NCI-H187 (cell line): ENCODE measurements at regions not wholly inside any gene's neighbourhood (a gene's known extent, or its start where the extent isn't known, plus 50 kb on each side); places are given as distances from the start of the nearest gene placed in this dataset.

Experiments used
- DNase-seq, 2 experiments: peaks; one replicate each; lab custom pipeline; 2025; lab: John Stamatoyannopoulos, UW

DNA sequence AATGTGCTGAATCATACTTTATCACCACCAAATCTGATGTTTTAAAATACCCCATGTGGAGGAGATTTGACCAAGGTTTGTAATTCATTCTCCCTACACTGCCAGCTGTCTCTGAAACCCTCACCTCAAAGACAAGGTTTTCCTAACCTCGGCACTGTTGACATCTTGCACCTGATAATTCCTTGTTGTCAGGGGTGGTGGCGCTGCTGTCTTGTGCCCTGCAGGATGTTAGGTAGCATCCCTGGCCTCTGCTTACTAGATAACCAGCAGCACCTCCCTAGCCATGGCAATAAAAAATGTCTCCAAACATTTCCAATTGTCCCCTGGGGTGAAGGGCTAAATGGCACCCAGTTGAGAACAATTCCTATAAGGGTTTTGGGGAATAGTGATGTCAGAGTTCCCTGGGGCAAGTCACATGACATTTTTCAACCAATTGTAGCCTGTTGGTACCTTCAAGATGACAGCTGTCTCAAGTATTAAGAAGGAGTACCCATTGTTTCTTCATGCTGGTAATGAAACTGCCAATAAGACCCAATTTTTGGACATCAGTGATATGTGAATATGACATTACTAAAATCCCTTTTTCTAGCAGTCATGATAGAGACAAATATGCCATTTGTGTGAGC, 160.6 kb upstream of the PLCXD3 start:
- DNase-seq, result no peak

DNA sequence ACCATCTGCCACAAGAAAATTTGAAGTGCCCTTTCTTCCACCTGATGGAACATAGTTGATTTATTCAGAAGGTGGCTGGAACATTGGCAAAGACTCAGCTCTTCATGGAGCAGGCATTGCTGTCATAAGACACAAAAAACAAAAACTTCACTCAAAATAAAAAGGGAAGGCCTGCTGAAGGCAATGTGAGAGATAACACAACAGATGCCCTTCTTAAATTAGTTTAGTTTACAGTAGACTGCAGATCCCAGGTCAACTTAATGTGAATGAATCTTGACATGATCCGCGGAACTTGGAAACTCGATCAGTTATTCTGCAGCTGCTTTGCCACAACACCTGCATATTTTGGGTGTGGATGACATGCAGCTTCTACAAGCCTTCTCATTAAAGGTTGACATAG, 159.8 kb upstream of the PLCXD3 start:
- no peak for DNase-seq

DNA sequence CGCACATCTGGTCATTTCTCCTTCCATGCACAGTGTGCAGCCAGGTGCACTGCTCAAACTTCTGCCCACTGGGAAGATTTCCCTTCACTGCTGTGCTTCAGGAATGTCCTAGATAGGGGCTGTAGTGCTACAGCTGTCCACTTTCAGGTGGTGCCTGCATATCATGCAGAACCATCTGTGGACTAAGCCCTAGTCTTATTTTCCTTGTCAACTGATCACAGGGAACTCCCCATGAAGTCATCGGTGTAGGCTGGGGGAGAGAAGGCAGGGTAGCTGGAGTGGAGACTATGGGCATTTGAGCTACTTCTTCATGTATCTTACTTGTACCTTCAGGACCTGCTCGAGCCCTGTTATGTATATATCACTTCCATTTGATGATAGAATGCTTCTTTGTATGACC, 150.9 kb upstream of the PLCXD3 start:
- DNase-seq, result no peak

DNA sequence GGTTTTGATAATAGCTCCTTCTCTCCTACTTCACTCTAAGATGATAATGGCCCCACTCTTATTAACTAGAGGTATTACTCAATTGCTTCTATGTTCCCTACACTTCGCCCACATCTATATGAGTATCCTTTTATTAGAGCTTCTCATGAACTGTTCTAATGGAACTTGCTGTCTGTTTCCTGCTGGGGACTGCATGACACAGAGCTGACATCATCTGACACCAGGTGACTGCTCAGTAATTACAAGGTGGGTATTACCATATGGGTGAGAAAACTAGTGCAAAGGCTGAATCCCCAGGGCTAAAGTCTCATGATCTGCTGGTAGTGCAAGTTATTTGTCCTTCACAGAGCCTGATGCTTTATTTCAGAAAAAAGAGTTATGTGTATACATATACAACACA, 146.2 kb upstream of the PLCXD3 start:
- no peak for DNase-seq

DNA sequence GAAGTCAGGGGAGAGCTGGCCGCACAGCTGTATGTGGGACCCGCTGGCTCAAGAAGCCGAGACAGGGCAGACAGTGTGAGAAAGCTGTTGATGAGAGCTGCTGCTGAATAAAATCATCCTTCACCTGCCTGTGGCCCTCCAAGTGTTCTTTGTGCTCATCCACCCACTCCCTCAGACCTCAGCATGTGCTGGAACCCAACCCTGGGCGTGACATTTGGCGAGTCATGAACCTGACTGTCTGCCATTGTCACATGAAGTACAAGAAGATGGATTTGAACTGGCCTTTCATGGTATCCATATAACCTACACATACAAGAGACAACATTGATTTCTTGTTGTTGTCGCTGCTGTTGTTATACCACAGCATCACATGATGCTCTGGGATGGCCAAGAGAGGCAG, 139.7 kb upstream of the PLCXD3 start:
- DNase-seq, result no peak

DNA sequence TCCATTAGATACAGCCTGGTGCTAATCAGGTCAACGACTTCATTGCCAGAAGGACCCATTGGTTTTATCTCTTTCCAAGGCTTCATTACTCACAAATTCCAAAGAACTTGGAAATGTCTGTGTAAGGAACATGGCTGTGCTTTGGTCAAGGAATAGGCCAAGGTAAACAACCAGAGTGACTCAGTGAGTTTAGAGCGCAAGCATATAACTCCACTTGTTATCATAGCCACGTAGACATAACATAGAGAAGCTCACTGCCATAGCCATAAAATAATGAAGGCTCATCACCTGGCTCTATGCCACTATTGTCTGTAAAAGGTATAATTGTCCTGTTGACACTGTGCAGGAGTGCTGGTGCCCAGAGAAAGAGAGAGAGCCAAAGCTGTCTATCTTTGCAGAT, 139.3 kb upstream of the PLCXD3 start:
- DNase-seq, result no peak

DNA sequence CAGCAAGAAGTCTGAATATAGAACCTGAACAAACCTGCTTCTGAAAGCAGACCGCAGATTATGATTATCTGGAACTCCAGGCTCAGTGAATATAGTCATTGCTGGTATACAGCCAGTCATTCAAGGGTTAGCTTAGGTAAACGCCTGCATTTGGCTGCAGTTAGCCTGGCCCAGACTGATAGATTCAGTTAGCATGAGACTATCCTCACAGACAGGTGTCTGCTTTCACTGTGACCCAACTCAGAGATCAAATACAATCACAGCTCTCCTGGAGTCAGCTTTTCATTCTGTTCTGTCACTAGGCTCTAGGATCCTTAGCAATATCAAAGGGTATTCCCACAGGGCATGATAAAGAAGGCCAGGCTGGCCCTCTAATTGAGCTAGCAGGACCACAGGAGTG, 138.6 kb upstream of the PLCXD3 start:
- no peak for DNase-seq

DNA sequence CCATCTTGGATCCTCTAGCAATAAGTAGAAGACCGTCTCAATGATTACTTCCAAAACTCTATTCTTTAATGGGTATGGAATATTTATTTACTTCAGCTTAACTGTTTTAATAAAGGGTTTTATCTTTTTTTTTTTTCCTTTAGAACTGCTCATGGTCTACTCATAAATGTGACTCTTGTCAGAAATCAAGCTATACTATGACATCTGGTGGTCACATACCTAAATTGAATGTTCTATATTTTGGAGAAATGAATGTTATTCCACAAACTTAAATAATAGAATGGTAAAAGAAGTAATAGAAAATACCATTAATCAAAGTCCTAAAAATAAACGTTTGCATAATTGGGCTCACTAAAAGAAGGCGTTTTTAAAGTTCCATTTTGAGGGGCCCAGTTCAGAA, 131.2 kb upstream of the PLCXD3 start:
- DNase-seq, result no peak

DNA sequence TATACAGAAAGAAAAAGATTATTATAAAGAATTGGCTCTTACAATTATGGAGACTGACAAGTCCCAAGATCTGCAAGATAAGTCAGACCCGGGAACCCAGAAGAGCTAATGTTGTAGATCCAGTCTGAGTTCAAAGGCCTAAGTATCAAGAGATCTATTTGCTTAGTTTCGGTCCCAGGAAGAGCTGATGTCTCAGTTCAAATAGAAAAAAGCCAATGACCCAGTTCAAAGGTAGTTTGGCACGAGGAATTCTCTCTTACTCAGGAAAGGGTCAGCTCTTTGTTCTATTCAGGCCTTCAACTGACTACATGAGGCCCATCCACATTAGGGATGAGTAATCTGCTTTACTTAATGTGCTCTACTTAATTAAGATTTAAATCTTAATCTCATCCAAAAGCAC, 128.3 kb upstream of the PLCXD3 start:
- no peak for DNase-seq

DNA sequence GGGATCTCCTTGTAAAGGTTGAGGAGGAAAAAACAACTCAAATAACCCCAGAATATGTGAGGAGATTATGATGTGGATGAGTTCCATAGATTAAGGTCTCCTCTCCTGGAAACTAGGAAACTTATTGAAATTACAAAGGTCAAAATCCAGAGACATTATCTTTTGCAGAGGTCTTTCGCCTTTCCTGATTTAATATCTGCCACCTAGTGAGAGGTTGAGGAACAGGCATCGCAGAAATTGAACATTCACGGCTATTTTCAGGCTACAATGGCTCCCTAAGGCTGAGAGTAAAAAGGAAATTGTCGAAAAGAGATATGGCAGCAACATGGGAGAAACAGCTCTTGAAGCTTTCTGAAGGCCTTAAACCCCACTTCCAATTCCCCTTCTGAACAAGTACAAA, 127.5 kb upstream of the PLCXD3 start:
- no peak for DNase-seq

DNA sequence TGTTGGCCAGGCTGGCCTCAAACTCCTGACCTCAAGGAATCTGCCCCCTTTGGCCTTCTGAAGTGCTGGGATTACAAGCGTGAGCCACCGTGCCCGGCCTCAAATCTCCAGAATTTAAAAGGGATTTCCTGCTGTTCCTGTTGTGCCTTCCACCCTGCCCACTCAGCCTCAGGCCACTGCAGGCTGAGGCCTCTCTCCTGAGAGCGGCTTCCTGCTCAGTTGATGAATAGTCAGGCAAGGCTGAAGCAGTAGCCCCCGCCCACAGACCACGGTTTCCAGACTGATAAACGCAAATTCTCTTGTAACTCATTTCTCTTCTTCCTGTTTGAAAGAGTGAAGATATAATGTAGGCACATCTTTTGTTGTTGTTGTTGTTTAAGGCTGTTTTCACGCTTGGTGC, 127.0 kb upstream of the PLCXD3 start:
- no peak for DNase-seq

DNA sequence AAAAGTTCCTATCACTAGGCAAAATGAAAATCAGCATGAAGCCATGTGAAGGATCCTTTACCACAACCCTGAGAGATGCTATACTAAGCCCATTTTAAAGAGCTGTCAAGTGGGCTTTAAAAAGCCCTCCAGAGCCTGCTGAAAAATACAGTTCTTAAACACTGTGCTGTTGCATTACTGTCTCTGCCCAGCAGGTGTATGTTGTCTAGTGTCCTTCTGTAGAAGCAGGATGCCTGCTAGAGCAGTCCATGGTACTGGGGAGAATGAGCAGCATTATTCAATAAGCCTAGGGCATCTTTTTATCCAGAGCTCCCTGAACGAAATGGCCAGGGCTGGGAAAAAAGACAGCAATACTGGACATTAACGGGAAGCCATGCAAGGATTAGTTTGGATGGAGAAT, 126.2 kb upstream of the PLCXD3 start:
- DNase-seq, result peak; percentile 58 to 75

DNA sequence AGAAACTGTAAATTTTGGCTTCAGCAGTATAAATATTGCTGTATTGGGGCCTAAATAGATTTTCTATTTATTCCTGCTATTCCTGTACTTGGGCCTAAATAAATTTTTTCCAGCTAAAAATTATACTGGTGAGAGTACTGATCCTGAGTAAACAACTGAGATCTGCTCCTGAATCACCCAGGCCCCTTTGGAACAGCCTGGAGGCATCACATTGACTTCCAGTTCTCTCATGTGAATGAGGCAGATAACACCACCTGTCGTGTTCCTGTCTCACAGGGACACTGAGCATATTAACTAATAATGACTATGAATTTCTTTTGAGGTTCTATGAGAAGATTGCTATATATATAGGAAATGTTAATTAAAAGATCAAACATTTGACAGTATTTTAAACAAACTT, 119.5 kb upstream of the PLCXD3 start:
- DNase-seq, result no peak

DNA sequence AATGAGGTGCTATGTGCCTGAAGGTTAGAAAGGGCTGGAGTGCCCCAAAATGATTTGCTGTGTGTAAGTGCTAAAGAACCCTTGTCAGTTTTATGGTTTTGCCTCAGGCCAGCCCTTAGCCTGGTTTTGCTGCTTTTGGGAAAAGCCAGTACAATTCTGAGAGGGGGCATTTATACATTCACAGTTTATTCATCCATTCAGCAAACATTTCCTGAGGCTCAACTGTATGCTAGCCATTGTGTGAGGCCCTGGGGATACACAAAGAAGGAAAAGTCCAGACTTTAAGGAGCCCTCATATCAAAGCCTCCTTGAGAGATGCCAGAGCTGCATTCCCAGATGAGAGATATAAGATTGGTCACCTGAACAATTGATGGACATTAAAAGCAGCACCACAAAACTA, 115.2 kb upstream of the PLCXD3 start:
- no peak for DNase-seq

DNA sequence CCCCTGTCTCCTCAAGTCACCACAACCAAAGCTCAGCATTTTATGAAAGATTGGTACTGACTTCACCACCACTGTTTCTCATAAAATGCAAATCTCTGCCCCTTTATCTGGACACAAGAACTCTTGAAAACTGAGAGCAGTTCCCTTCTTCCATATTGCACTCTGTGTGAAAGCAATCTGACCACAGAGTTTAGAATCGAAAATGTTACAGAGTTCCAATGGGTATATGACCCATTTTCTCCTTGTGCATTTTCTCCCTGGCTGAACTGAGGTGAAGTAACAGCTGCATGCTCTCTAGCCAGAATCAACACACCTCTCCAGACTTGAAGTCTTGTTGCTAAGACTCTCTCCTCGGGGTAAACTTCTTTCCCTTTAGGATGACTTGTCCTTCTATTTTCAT, 111.0 kb upstream of the PLCXD3 start:
- no peak for DNase-seq

DNA sequence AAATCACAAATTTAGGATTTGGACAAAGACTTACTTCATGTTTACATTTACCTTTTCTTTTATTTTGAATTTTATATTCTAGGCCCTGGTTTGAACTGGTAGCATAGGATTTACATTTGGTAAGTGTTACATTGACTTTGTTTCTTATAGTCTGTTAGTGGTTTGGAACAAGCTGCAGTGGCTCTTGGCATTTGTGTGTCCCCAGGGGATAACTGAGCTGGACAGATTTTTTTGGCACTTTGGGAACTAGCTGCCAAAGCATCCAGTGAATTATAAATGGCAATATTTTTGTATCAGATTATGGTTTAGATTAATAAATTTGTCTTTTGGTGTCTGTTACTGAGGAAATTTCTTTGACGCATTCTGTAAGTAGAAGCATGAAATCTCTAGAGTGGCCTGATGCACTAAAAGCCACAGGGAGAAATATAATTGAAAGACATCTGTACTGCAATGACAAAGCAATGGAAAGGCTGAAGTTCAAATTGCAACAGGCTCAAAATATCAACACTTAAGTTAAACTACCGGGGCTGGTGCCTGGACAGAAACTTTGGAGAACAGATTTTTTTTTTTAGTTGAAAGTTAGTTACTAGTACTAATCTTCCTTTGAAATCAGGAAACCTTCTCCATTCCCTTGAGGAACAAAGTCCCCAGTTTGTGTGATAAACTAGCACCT, 107.6 kb upstream of the PLCXD3 start:
- DNase-seq, result no peak

DNA sequence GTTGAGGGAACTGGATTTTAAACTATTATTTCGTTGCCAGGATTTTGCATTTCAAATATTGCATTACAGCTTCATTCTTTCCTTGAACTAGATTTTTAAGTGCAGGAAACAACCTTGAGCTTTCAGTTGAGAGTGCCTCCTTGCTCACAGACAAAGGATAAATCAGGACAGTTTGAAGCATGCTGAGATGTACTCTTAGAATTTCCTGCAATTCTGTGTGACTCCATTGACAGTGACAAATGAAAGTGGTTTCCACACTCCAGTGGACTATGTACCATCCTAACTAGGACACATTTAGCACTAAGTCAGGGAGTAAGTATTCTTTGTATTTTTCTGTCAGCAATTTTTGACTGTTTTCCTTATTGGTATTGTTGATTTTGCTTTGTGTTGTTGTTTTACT, 100.0 kb upstream of the PLCXD3 start:
- DNase-seq, result no peak

DNA sequence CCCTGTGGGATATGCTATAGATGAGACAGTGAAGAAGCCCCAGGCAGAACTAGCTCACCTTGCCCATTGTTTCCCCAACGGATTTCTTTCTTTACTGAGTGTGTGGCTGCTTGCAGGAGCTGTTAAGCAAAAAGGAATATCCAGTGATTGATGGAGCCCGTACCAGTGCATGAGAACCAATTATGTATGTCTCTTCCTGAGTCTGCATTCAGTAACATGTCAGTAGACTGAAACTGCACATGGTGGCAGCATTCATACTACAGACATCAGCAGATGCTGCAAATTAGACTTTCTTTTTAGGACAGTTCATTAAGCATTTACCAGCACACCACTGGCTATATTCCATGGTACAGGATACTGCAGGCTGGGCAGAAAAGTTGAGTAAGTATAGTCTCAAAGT, 90.3 kb upstream of the PLCXD3 start:
- DNase-seq, result no peak

DNA sequence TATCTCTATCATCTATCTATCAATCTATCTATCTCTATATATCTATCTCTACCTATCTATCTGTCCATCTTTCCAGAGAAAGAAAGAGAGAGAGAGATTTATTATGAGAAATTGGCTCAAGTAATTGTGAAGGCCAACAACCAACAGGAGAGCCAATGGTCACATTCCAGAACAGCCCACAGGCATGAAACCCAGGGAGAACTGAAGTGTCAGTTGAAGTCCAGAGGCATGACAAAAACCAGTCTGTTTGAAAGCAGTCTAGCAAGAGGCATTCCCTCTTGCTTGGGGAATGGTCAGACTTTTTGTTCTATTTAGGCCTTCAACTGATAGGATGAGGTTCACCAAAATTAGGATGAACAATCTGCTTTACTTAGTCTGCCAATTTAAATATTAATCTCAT, 87.6 kb upstream of the PLCXD3 start:
- DNase-seq, result no peak

DNA sequence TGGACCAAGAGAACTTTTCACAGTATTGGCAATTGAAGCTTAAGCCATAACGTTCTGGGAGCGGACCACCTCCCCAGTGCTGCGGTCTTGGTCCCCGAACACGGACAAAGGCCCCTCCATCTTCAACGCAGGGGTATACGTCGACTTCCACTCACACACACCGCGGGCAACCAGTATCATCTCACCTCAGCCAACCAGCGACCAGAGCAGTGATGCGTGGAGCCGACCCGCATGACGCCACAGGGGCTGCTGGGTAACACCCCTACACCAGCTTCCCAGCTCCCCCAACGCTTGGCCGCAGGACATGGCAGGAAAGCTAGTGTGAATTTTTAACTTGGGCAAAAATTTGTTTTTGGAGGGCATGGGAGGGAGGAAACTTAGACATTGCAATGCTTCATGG, 77.3 kb upstream of the PLCXD3 start:
- DNase-seq, result no peak

DNA sequence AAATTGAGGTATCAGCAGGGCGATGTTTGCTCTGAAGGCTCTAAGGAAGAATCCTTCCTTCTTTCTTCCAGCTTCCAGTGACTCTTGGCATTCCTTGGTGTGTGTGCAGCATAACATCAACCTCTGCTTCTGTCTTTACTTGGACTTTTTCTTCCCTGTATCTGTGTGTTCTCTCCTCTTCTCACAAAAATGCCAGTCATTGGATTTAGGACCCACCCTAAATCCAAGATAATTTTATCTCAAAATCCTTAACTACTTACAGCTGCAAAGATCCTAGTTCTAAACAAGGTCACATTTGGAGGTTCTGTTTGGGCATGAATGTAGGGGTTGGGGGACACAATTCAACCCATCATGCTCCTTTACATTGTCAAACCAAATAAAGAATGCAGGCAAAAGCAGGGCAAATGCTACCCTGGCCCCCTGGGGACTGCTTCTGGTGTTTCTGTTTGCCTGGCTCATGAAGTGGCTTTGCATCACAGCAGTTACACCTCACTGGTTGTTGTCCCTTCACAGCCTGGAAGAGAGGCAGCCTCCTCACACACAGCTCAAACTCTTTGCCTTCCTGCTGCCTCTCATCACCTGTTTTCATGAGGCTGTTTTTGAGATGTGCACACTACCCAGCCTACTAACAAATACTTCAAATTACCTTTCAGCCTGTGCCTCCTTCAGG, 64.8 kb upstream of the PLCXD3 start:
- DNase-seq, result no peak

DNA sequence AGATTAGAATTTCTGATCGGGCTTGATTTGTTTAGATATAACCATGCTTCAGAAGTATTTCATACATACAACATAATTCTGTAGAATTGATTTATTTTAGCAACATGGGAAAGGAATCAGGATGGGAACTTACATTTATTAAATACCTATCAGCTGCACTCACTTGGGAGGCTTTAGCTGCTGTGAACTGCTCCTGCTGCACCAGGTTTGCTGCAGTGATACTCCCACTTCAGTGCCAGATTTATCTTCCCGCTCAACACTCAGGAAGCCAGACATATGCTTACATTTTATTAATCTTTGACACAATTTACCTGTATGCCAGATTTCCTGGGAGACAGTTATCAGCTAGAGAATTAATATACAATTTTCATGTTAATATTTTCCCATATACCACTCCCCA, 64.0 kb upstream of the PLCXD3 start:
- no peak for DNase-seq
